HG03442 (cell line): ENCODE measurements at regions not wholly inside any gene's neighbourhood (a gene's known extent, or its start where the extent isn't known, plus 50 kb on each side); places are given as distances from the start of the nearest gene placed in this dataset.

ENCODE experiments used
- ATAC-seq: cut with Tn5 transposase; IDR thresholded peaks from one replicate; pipeline ENCODE4 v1.9.1; 2021; ENCODE audit warnings: mild to moderate bottlenecking, moderate library complexity; ENCODE audit not compliant: unreplicated experiment

- no peak for ATAC-seq
Measured at GRCh38 chr10:65291286-65291685, 1634.5 kb upstream of the LRRTM3 start.

GRCh38 chr10:65292551-65292950, 1633.3 kb upstream of the LRRTM3 start:
- ATAC-seq = no peak

- no peak for ATAC-seq
Measured at GRCh38 chr10:65294329-65294728, 1631.5 kb upstream of the LRRTM3 start.

- no peak for ATAC-seq
Measured at GRCh38 chr10:65301181-65301580, 1624.7 kb upstream of the LRRTM3 start.

- ATAC-seq = no peak
Measured at GRCh38 chr10:65306201-65306600, 1619.6 kb upstream of the LRRTM3 start.

- ATAC-seq = no peak
Measured at GRCh38 chr10:65312876-65313275, 1613.0 kb upstream of the LRRTM3 start.

- ATAC-seq = no peak
Measured at GRCh38 chr10:65313406-65313805, 1612.4 kb upstream of the LRRTM3 start.

- ATAC-seq = no peak
Measured at GRCh38 chr10:65314253-65314652, 1611.6 kb upstream of the LRRTM3 start.

- ATAC-seq = no peak
Measured at GRCh38 chr10:65319493-65319892, 1606.3 kb upstream of the LRRTM3 start.

- ATAC-seq = no peak
Measured at GRCh38 chr10:65320236-65321026, 1605.4 kb upstream of the LRRTM3 start.

- no peak for ATAC-seq
Measured at GRCh38 chr10:65323802-65324201, 1602.0 kb upstream of the LRRTM3 start.

- no peak for ATAC-seq
Measured at GRCh38 chr10:65325913-65326312, 1599.9 kb upstream of the LRRTM3 start.

GRCh38 chr10:65328486-65328885, 1597.3 kb upstream of the LRRTM3 start:
- no peak for ATAC-seq

- ATAC-seq = no peak
Measured at GRCh38 chr10:65335311-65335710, 1590.5 kb upstream of the LRRTM3 start.

- no peak for ATAC-seq
Measured at GRCh38 chr10:65340340-65340739, 1585.5 kb upstream of the LRRTM3 start.

- ATAC-seq = no peak
Measured at GRCh38 chr10:65341323-65341925, 1584.4 kb upstream of the LRRTM3 start.

GRCh38 chr10:65342245-65342644, 1583.6 kb upstream of the LRRTM3 start:
- ATAC-seq = no peak

- ATAC-seq = no peak
Measured at GRCh38 chr10:65346466-65346865, 1579.4 kb upstream of the LRRTM3 start.

GRCh38 chr10:65348637-65349036, 1577.2 kb upstream of the LRRTM3 start:
- no peak for ATAC-seq

GRCh38 chr10:65350611-65351010, 1575.2 kb upstream of the LRRTM3 start:
- no peak for ATAC-seq

- ATAC-seq = no peak
Measured at GRCh38 chr10:65355141-65355680, 1570.6 kb upstream of the LRRTM3 start.

GRCh38 chr10:65358565-65358964, 1567.3 kb upstream of the LRRTM3 start:
- ATAC-seq = no peak
